ENCODE measurements at regions not wholly inside any gene's neighbourhood (a gene's known extent, or its start where the extent isn't known, plus 50 kb on each side); places are given as distances from the start of the nearest gene placed in this dataset.
"Not testable (repeated sequence)": the region's sequence is repeated elsewhere in the genome, so short reads cannot be mapped to it uniquely, and the experiment has no call there.

GRCh38 chr9:78406933-78407332 is 110.0 kb downstream of the PSAT1 start:
- no peaks in the 10 kb centered on the region for H3K9me3 ChIP-seq
- 46% methylated on average over 2 of the region's 2 CpGs for WGBS (ENCODE audit: missing lambda C conversion rate)
- ChIA-PET POLR2A (no interaction called here), CTCF (interaction anchor here (0.8 to 0.9 kb wide), 2 partner anchors 32 to 35 kb away, joined by 3 to 5 read pairs; no protein-coding TSS in a partner anchor)
- no peak overlapping the region for H3K27ac ChIP-seq
- peaks cover 2% of the 10 kb centered on the region; the same call in 1 of the 3 replicates for H3K4me1 ChIP-seq
- ATAC-seq (no peak; a peak in 1 of 6 replicates), DNase-seq (ENCODE audit: low read depth in 1 of 2, low spot score in 1 of 2) (peak in 1 of 2 experiments; percentile 19), FAIRE-seq (no peak)
- TF ChIP-seq HOXA7 (CRISPR knock-in tag; IDR thresholded peaks at IDR 0.05) (no peak), CHD4 (IDR thresholded peaks at IDR 0.05; ENCODE audit: borderline replicate concordance) (no peak), PHF8 (IDR thresholded peaks at IDR 0.05; ENCODE audit: borderline replicate concordance, low read depth) (no peak), KDM5A (IDR thresholded peaks at IDR 0.05) (no peak), KDM1A (IDR thresholded peaks at IDR 0.05; ENCODE audit: low read depth) (no peak), E2F6 (IDR thresholded peaks at IDR 0.05; ENCODE audit: borderline replicate concordance, low read depth) (no peak), HOXB5 (CRISPR knock-in tag; IDR thresholded peaks at IDR 0.05) (no peak)
- 0 out of 3 replicates have a peak overlapping the region, but pooled peaks have one; percentile 5 for H3K4me2 ChIP-seq
- no peak overlapping the region for H3K4me3 ChIP-seq

GRCh38 chr9:78407636-78408312 is 110.8 kb downstream of the PSAT1 start:
- no peak overlapping the region for H3K27ac ChIP-seq
- TF ChIP-seq RARB (CRISPR knock-in tag; IDR thresholded peaks at IDR 0.05) (no peak), MAX (IDR thresholded peaks at IDR 0.05) (no peak), TFCP2L1 (CRISPR knock-in tag; IDR thresholded peaks at IDR 0.05) (no peak), JUNB (IDR thresholded peaks at IDR 0.05) (no peak), ELK1 (IDR thresholded peaks at IDR 0.05; ENCODE audit: low read depth, low read length) (no peak), E2F6 (IDR thresholded peaks at IDR 0.05; ENCODE audit: borderline replicate concordance, low read depth) (no peak), RAD21 (conservative IDR thresholded peaks at IDR 0.05 in 1 of 2, IDR thresholded peaks at IDR 0.05 in 1 of 2) (no peak)
- ATAC-seq (no peak), FAIRE-seq (no peak), DNase-seq (ENCODE audit: low read depth in 1 of 2, low spot score in 1 of 2) (no peak)
- H3K4me1 ChIP-seq, result peaks cover 2% of the 10 kb centered on the region; the same call in 1 of the 3 replicates
- H3K4me2 ChIP-seq, result no peak overlapping the region
- no peaks in the 10 kb centered on the region for H3K9me3 ChIP-seq
- ChIA-PET CTCF (interaction anchor here (0.9 to 1.1 kb wide), 2 partner anchors 11 to 35 kb away, joined by 3 read pairs; no protein-coding TSS in a partner anchor), POLR2A (no interaction called here)
- WGBS (ENCODE audit: missing lambda C conversion rate), result 58% methylated on average over 8 of the region's 8 CpGs
- no peak overlapping the region for H3K4me3 ChIP-seq

GRCh38 chr9:78408388-78408787 is 111.5 kb downstream of the PSAT1 start:
- no peak for ATAC-seq
- no peak for FAIRE-seq
- TF ChIP-seq HOXA7 (CRISPR knock-in tag; IDR thresholded peaks at IDR 0.05) (no peak), SREBF2 (IDR thresholded peaks at IDR 0.05) (no peak), PBX3 (IDR thresholded peaks at IDR 0.05) (no peak), FOSB (CRISPR knock-in tag; IDR thresholded peaks at IDR 0.05) (no peak), FOXS1 (CRISPR knock-in tag; IDR thresholded peaks at IDR 0.05) (no peak), RAD21 (conservative IDR thresholded peaks at IDR 0.05 in 1 of 2, IDR thresholded peaks at IDR 0.05 in 1 of 2) (no peak)
- CTCF ChIA-PET, result interaction anchor here (1.1 to 1.4 kb wide), 2 partner anchors 12 to 27 kb away, joined by 3 read pairs; no protein-coding TSS in a partner anchor
- 88% methylated on average over 1 of the region's 1 CpG for WGBS (ENCODE audit: missing lambda C conversion rate)
- Histone ChIP-seq H3K4me3 (no peak overlapping the region), H3K4me2 (no peak overlapping the region), H3K9me3 (no peaks in the 10 kb centered on the region), H3K27ac (no peak overlapping the region), H3K4me1 (peaks cover 2% of the 10 kb centered on the region; the same call in 1 of the 3 replicates)
- POLR2A ChIA-PET, result no interaction called here
- no peak for DNase-seq (ENCODE audit: low read depth in 1 of 2, low spot score in 1 of 2)

GRCh38 chr9:78409928-78410510 is 113.1 kb downstream of the PSAT1 start:
- POLR2A ChIA-PET; H3K4me3 ChIP-seq; ATAC-seq; CTCF ChIA-PET; H3K27ac ChIP-seq; DNase-seq (ENCODE audit: low read depth in 1 of 2, low spot score in 1 of 2); H3K4me1 ChIP-seq; H3K4me2 ChIP-seq; H3K9me3 ChIP-seq; FAIRE-seq: not testable (repeated sequence)
- 83% methylated on average over 17 of the region's 25 CpGs for WGBS (ENCODE audit: missing lambda C conversion rate)
